HG02852 (cell line): ENCODE measurements at regions not wholly inside any gene's neighbourhood (a gene's known extent, or its start where the extent isn't known, plus 50 kb on each side); places are given as distances from the start of the nearest gene placed in this dataset.
"Not testable (repeated sequence)": the region's sequence is repeated elsewhere in the genome, so short reads cannot be mapped to it uniquely, and the experiment has no call there.

Source experiments
- ATAC-seq: cut with Tn5 transposase; IDR thresholded peaks from one replicate; pipeline ENCODE4 v1.9.1; 2021; ENCODE audit warnings: mild to moderate bottlenecking, moderate library complexity; ENCODE audit not compliant: unreplicated experiment

- no peak for ATAC-seq
Observed at GRCh38 chr6:6412221-6412620, 91.8 kb upstream of the F13A1 start.

- ATAC-seq: no peak
Observed at GRCh38 chr6:6412700-6413099, 92.2 kb upstream of the F13A1 start.

GRCh38 chr6:6414931-6415330, 94.5 kb upstream of the F13A1 start:
- ATAC-seq: no peak

- ATAC-seq: no peak
Observed at GRCh38 chr6:6417475-6417874, 97.0 kb upstream of the F13A1 start.

- ATAC-seq: no peak
Observed at GRCh38 chr6:6418421-6418820, 98.0 kb upstream of the F13A1 start.

- ATAC-seq: no peak
Observed at GRCh38 chr6:6420107-6420506, 99.6 kb upstream of the F13A1 start.

GRCh38 chr6:6434151-6434550, 113.7 kb upstream of the F13A1 start:
- ATAC-seq: no peak

GRCh38 chr6:6434723-6435122, 114.3 kb upstream of the F13A1 start:
- no peak for ATAC-seq

- ATAC-seq: no peak
Observed at GRCh38 chr6:6436366-6436765, 115.9 kb upstream of the F13A1 start.

- no peak for ATAC-seq
Observed at GRCh38 chr6:6436946-6437345, 116.5 kb upstream of the F13A1 start.

GRCh38 chr6:6438286-6438685, 117.8 kb upstream of the F13A1 start:
- ATAC-seq: no peak

GRCh38 chr6:6439778-6440177, 119.3 kb upstream of the F13A1 start:
- ATAC-seq: peak; percentile 50

GRCh38 chr6:6452002-6452401, 131.5 kb upstream of the F13A1 start:
- no peak for ATAC-seq

GRCh38 chr6:6453186-6453585, 132.7 kb upstream of the F13A1 start:
- no peak for ATAC-seq

GRCh38 chr6:6455272-6455671, 133.2 kb upstream of the LY86 start:
- no peak for ATAC-seq

GRCh38 chr6:6458172-6458571, 130.3 kb upstream of the LY86 start:
- ATAC-seq: no peak

- ATAC-seq: not testable (repeated sequence)
Observed at GRCh38 chr6:6459963-6460362, 128.6 kb upstream of the LY86 start.

GRCh38 chr6:6460416-6460815, 128.1 kb upstream of the LY86 start:
- ATAC-seq: no peak

GRCh38 chr6:6461138-6461537, 127.4 kb upstream of the LY86 start:
- no peak for ATAC-seq

- ATAC-seq: no peak
Observed at GRCh38 chr6:6466967-6467761, 121.4 kb upstream of the LY86 start.

- ATAC-seq: no peak
Observed at GRCh38 chr6:6469074-6469473, 119.4 kb upstream of the LY86 start.

- no peak for ATAC-seq
Observed at GRCh38 chr6:6470123-6470522, 118.4 kb upstream of the LY86 start.

GRCh38 chr6:6471276-6471675, 117.2 kb upstream of the LY86 start:
- ATAC-seq: no peak
